ENCODE measurements at regions not wholly inside any gene's neighbourhood (a gene's known extent, or its start where the extent isn't known, plus 50 kb on each side); places are given as distances from the start of the nearest gene placed in this dataset.
"Not testable (repeated sequence)": the region's sequence is repeated elsewhere in the genome, so short reads cannot be mapped to it uniquely, and the experiment has no call there.

- no peak for TF ChIP-seq CTCF (IDR thresholded peaks at IDR 0.05; ENCODE audit: low read depth, low read length)
- H3K4me3 ChIP-seq (ENCODE audit: low read depth, low read length), result no peak overlapping the region
- DNase-seq (ENCODE audit: low read depth, low spot score), result no peak
- in situ Hi-C loops (cut with HindIII; ENCODE audit: low sequenced_read_pairs), result no loop called here
Measured at GRCh38 chr5:115424030-115424429, 120.5 kb downstream of the FEM1C start.

GRCh38 chr5:115423541-115423940, 121.0 kb downstream of the FEM1C start:
- H3K4me3 ChIP-seq (ENCODE audit: low read depth, low read length), result no peak overlapping the region
- in situ Hi-C loops (cut with HindIII; ENCODE audit: low sequenced_read_pairs), result no loop called here
- no peak for TF ChIP-seq CTCF (IDR thresholded peaks at IDR 0.05; ENCODE audit: low read depth, low read length)
- no peak for DNase-seq (ENCODE audit: low read depth, low spot score)

- H3K4me3 ChIP-seq (ENCODE audit: low read depth, low read length), result no peak overlapping the region
- TF ChIP-seq CTCF (IDR thresholded peaks at IDR 0.05; ENCODE audit: low read depth, low read length), result no peak
- in situ Hi-C loops (cut with HindIII; ENCODE audit: low sequenced_read_pairs), result no loop called here
- DNase-seq (ENCODE audit: low read depth, low spot score), result no peak
Measured at GRCh38 chr5:115423051-115423450, 121.5 kb downstream of the FEM1C start.

- H3K4me3 ChIP-seq (ENCODE audit: low read depth, low read length); in situ Hi-C loops (cut with HindIII; ENCODE audit: low sequenced_read_pairs); DNase-seq (ENCODE audit: low read depth, low spot score): not testable (repeated sequence)
Measured at GRCh38 chr5:115420812-115421211, 123.8 kb downstream of the FEM1C start.

DNA sequence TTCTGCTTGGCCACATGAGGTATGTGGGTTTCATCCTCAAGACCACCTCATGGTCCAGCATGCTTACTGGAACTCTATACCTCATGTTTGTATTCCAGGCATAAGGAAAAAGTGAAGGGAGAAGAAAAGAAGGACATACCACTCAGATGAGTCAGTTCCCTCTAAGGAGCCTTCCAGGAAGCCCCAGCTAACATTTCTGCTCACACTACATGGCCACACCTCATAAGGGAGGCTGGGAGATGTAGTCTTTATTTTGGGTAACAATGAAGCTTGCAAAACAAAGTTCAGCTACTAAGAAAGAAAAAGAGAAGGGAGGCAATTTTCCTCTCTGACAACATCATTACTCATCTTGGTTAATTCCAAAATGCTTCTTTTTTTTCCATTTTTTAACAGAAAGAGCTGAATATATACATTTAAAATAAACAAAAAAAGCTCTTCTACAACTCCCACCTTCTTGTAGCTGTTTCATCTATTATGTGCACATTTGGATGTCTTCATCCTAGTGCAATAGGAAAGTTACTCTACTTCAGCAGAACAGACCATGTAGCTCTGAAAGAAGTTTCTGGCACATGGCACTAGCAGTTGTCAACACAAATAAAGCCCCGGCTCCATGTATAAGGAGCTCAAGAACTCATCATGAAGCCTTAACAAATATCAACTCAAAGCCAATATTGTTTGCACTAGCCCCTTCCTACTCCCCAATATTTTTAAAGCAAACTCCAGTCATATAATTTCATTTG, 123.6 kb upstream of the CCDC112 start:
- DNase-seq (ENCODE audit: low read depth, low spot score), result peak; percentile 94
- TF ChIP-seq CTCF (IDR thresholded peaks at IDR 0.05; ENCODE audit: low read depth, low read length), result no peak
- H3K4me3 ChIP-seq (ENCODE audit: low read depth, low read length), result no peak overlapping the region
- in situ Hi-C loops (cut with HindIII; ENCODE audit: low sequenced_read_pairs), result no loop called here

DNA sequence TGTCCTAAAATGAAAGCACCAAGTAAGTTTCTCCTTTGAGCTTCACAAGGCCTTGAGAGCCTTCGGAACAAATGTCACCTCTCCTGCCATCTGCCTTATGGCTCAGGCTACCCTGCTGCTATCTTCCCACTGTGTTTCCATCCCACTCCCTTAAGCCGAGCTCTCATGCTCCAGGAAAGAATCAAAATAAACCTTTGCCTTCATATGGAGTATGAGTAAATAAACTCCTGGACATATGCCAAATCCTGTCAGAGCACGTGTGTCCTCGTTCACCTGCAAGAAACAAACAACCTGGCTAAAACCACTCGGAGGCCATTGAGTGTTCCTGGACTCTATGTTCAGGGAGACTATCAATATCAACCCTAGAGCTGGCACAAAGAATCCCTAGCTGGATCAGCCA, 122.3 kb upstream of the CCDC112 start:
- H3K4me3 ChIP-seq (ENCODE audit: low read depth, low read length), result no peak overlapping the region
- TF ChIP-seq CTCF (IDR thresholded peaks at IDR 0.05; ENCODE audit: low read depth, low read length), result no peak
- in situ Hi-C loops (cut with HindIII; ENCODE audit: low sequenced_read_pairs), result no loop called here
- no peak for DNase-seq (ENCODE audit: low read depth, low spot score)

DNA sequence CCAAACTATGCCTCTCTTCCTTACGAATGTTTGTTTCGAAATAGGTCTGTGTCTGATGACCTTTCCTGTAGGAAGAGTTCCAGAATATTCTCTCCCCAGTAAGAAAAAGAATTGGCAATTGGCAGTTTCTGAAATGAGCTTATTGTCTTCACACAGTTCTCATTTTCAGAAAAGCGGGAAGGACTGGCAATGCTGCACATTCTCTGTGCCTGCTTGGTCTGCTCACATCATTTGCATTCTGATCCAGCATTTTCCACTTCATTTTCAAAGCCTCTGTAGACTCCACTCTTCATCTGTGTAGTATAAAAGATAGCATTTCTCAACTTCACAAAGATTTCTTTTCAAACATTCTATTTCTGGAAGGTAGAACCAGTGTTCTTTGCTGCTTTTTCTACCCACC, 120.6 kb upstream of the CCDC112 start:
- TF ChIP-seq CTCF (IDR thresholded peaks at IDR 0.05; ENCODE audit: low read depth, low read length), result no peak
- in situ Hi-C loops (cut with HindIII; ENCODE audit: low sequenced_read_pairs), result no loop called here
- H3K4me3 ChIP-seq (ENCODE audit: low read depth, low read length), result no peak overlapping the region
- no peak for DNase-seq (ENCODE audit: low read depth, low spot score)

All from astrocyte of the spinal cord (primary cell).